Peyer's patch (tissue), 4 donors: ENCODE measurements at regions not wholly inside any gene's neighbourhood (a gene's known extent, or its start where the extent isn't known, plus 50 kb on each side); places are given as distances from the start of the nearest gene placed in this dataset.

ENCODE experiments used
- DNase-seq, 3 donors: peaks; one replicate each; pipeline ENCODE4 v3.0.0-alpha.2; 2017 to 2019
- H3K27ac ChIP-seq, 4 donors: fragments of 200-600 bp; sonication (generic); one replicate each; pipeline ENCODE4 v1.5.1; 2016 to 2019
- H3K27me3 ChIP-seq, 2 donors: fragments of 200-600 bp; sonication (generic); one replicate each; pipeline ENCODE4 v1.5.1; 2019
- H3K36me3 ChIP-seq, 3 donors: fragments of 200-600 bp; sonication (generic); one replicate each; pipeline ENCODE4 v1.5.1; 2016 to 2019
- H3K4me1 ChIP-seq, 4 donors: fragments of 200-600 bp; sonication (generic); one replicate each; pipeline ENCODE4 v1.5.1; 2016 to 2019
- H3K4me3 ChIP-seq, 4 donors: fragments of 200-600 bp; sonication (generic); 1 replicate in 3 of 4; 2 replicates in 1 of 4; pipeline ENCODE4 v1.5.1; 2016 to 2019; ENCODE audit warnings: mild to moderate bottlenecking in 1 of 4
- H3K9me3 ChIP-seq, 4 donors: fragments of 200-600 bp; sonication (generic); one replicate each; pipeline ENCODE4 v1.5.1; 2016 to 2019; ENCODE audit warnings: mild to moderate bottlenecking in 1 of 4
- POLR2A ChIP-seq, 2 donors: fragments of 450-650 bp; IDR thresholded peaks; one replicate each; pipeline ENCODE4 v1.5.1; 2017; ENCODE audit warnings: antibody characterized with exemption in 2 of 2, mild to moderate bottlenecking in 2 of 2, moderate library complexity in 2 of 2
- TF ChIP-seq, protein P1 (sequence below), 6 experiments: fragments of 450-650 bp in 4 of 6; fragments of 200-600 bp in 2 of 6; sonication (generic) in 1 of 6; IDR thresholded peaks; one replicate each; pipeline ENCODE4 v1.5.1; 2017 to 2019; ENCODE audit warnings: antibody characterized with exemption in 6 of 6, mild to moderate bottlenecking in 3 of 6, moderate library complexity in 1 of 6

DNA sequence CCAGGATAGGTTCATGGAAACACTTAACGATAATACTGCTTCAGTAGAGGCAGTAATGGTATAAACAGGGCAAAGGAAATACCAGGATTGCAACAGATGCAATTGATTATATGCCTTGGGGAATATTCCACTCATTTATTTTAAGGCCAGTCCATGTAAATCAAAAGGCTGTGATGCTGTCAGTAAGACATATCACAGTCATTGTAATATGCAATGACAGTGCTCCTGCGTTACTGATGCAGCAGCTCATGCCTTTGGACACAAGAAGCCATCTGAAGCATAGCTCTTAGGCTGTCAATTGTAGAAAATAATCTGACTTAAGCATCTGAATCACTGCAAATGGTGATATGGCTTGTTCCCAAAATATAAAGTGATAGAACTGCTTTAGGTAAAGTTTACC, 674.8 kb downstream of the TMTC2 start:
- Histone ChIP-seq H3K4me3 (no peak overlapping the region), H3K9me3 (no peaks in the 10 kb centered on the region), H3K4me1 (no peaks in the 10 kb centered on the region), H3K27me3 (no peaks in the 10 kb centered on the region), H3K36me3 (no peaks in the 10 kb centered on the region), H3K27ac (no peak overlapping the region)
- TF ChIP-seq, protein P1, sequence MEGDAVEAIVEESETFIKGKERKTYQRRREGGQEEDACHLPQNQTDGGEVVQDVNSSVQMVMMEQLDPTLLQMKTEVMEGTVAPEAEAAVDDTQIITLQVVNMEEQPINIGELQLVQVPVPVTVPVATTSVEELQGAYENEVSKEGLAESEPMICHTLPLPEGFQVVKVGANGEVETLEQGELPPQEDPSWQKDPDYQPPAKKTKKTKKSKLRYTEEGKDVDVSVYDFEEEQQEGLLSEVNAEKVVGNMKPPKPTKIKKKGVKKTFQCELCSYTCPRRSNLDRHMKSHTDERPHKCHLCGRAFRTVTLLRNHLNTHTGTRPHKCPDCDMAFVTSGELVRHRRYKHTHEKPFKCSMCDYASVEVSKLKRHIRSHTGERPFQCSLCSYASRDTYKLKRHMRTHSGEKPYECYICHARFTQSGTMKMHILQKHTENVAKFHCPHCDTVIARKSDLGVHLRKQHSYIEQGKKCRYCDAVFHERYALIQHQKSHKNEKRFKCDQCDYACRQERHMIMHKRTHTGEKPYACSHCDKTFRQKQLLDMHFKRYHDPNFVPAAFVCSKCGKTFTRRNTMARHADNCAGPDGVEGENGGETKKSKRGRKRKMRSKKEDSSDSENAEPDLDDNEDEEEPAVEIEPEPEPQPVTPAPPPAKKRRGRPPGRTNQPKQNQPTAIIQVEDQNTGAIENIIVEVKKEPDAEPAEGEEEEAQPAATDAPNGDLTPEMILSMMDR (IDR thresholded peaks at IDR 0.05): no peak
- no peak for DNase-seq

DNA sequence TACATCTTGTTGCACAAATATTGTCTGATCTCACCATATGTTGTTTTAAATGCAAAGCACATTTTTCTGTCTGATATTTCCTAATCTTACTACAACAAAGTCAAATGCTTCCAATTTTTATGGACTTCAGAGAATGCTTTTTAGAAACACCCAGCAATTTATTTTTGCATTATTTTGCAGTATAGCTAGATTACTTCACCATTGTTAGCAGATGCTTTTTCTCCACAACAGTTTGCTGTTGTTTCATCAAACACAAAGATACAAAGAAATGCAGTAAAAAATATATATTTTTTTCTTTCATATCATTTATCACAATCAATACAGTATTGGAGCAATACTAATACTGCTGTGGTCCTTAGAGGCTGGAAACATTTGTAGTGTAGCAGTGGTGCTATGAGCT, 674.4 kb downstream of the TMTC2 start:
- Histone ChIP-seq H3K27ac (no peak overlapping the region), H3K4me1 (no peaks in the 10 kb centered on the region), H3K36me3 (no peaks in the 10 kb centered on the region), H3K27me3 (no peaks in the 10 kb centered on the region), H3K9me3 (no peaks in the 10 kb centered on the region), H3K4me3 (no peak overlapping the region)
- no peak for DNase-seq
- TF ChIP-seq, protein P1 (IDR thresholded peaks at IDR 0.05): no peak

DNA sequence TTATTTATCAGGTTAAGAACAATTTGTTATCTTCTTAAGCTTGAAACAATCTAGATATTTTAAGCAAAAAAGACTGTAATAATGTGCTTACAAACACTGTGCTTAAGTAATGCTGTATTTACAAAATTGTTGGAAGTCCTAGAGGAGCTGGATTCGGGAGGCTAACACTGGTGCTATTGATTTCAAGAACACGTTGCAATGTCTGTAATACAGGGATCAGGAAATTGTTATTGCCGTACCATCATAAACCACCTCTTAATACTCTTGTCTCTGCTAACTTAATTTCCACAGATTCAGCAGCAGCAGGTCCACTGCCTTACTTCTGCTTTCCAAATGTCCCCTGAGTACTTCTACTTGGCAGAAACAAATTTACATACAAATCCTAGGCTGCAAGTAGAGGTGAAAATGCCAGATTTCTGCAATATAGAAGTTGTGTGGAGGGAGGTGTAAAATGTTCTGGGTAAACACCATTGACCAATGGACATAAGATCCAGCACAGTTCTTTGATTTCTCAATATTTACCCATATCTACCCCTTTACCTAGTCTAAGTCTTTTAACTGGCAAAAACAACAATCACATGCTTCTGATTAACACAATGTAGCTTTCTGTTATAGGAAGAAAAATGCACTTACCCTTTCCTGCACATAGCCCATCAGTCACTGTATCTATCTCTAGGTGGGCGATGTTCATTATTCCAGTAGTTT, 663.4 kb downstream of the TMTC2 start:
- H3K27me3 ChIP-seq: no peaks in the 10 kb centered on the region
- no peak overlapping the region for H3K27ac ChIP-seq
- no peak for DNase-seq
- no peak for TF ChIP-seq POLR2A (IDR thresholded peaks at IDR 0.05)
- TF ChIP-seq, protein P1 (IDR thresholded peaks at IDR 0.05): no peak
- no peaks in the 10 kb centered on the region for H3K9me3 ChIP-seq
- no peaks in the 10 kb centered on the region for H3K36me3 ChIP-seq
- H3K4me3 ChIP-seq: no peak overlapping the region
- no peaks in the 10 kb centered on the region for H3K4me1 ChIP-seq

DNA sequence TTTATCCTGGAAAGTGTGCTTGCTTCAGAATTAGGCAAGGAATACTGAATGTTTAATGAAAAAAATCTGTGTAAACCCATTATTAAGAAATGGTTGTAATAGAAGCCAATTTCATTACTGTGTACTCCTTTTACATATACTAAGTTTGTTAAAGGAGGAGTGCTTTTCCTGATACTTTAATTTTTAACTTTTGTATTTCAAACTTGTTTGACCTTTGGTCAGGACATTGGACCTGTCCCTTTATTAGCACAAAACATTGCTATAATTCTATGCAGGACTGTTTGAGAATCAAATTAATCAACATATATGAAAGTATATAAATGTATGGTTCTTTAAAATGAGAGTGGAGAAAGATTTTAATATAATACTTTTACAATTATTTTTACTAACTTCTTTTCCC, 659.6 kb downstream of the TMTC2 start:
- TF ChIP-seq, protein P1 (IDR thresholded peaks at IDR 0.05): no peak
- no peak for TF ChIP-seq POLR2A (IDR thresholded peaks at IDR 0.05)
- Histone ChIP-seq H3K4me1 (no peaks in the 10 kb centered on the region), H3K27ac (no peak overlapping the region), H3K27me3 (no peaks in the 10 kb centered on the region), H3K36me3 (no peaks in the 10 kb centered on the region), H3K9me3 (no peaks in the 10 kb centered on the region), H3K4me3 (no peak overlapping the region)
- DNase-seq: no peak

- no peak for TF ChIP-seq POLR2A (IDR thresholded peaks at IDR 0.05)
- TF ChIP-seq, protein P1 (IDR thresholded peaks at IDR 0.05): no peak
- no peaks in the 10 kb centered on the region for H3K4me1 ChIP-seq
- H3K36me3 ChIP-seq: no peaks in the 10 kb centered on the region
- no peaks in the 10 kb centered on the region for H3K27me3 ChIP-seq
- H3K9me3 ChIP-seq: no peaks in the 10 kb centered on the region
- DNase-seq: no peak
- no peak overlapping the region for H3K4me3 ChIP-seq
- no peak overlapping the region for H3K27ac ChIP-seq
Observed at GRCh38 chr12:83343767-83344166, 657.1 kb downstream of the TMTC2 start.

- DNase-seq: no peak
- Histone ChIP-seq H3K4me1 (no peaks in the 10 kb centered on the region), H3K27ac (no peak overlapping the region), H3K9me3 (no peaks in the 10 kb centered on the region), H3K4me3 (no peak overlapping the region), H3K27me3 (no peaks in the 10 kb centered on the region), H3K36me3 (no peaks in the 10 kb centered on the region)
- TF ChIP-seq POLR2A (IDR thresholded peaks at IDR 0.05): no peak
- TF ChIP-seq, protein P1 (IDR thresholded peaks at IDR 0.05): no peak
Observed at GRCh38 chr12:83335748-83336147, 649.0 kb downstream of the TMTC2 start.
